Stimulated activated naive CD4-positive, alpha-beta T cell (primary cell): ENCODE measurements at regions not wholly inside any gene's neighbourhood (a gene's known extent, or its start where the extent isn't known, plus 50 kb on each side); places are given as distances from the start of the nearest gene placed in this dataset.
"Not testable (repeated sequence)": the region's sequence is repeated elsewhere in the genome, so short reads cannot be mapped to it uniquely, and the experiment has no call there.

ENCODE experiments used
- DNase-seq, 6 experiments: peaks; one replicate each; lab custom pipeline; 2025; lab: John Stamatoyannopoulos, UW

GRCh38 chr12:131551675-131552491 is 159.0 kb upstream of the SFSWAP start:
- no peak for DNase-seq

GRCh38 chr12:131552492-131552863 is 158.4 kb upstream of the SFSWAP start:
- DNase-seq, result no peak

GRCh38 chr12:131553096-131553777 is 157.7 kb upstream of the SFSWAP start:
- no peak for DNase-seq

GRCh38 chr12:131555197-131555846 is 155.6 kb upstream of the SFSWAP start:
- no peak for DNase-seq

- DNase-seq, result no peak
Observed at GRCh38 chr12:131555866-131556265, 155.0 kb upstream of the SFSWAP start.

- DNase-seq, result no peak
Observed at GRCh38 chr12:131557078-131557709, 153.7 kb upstream of the SFSWAP start.

DNA sequence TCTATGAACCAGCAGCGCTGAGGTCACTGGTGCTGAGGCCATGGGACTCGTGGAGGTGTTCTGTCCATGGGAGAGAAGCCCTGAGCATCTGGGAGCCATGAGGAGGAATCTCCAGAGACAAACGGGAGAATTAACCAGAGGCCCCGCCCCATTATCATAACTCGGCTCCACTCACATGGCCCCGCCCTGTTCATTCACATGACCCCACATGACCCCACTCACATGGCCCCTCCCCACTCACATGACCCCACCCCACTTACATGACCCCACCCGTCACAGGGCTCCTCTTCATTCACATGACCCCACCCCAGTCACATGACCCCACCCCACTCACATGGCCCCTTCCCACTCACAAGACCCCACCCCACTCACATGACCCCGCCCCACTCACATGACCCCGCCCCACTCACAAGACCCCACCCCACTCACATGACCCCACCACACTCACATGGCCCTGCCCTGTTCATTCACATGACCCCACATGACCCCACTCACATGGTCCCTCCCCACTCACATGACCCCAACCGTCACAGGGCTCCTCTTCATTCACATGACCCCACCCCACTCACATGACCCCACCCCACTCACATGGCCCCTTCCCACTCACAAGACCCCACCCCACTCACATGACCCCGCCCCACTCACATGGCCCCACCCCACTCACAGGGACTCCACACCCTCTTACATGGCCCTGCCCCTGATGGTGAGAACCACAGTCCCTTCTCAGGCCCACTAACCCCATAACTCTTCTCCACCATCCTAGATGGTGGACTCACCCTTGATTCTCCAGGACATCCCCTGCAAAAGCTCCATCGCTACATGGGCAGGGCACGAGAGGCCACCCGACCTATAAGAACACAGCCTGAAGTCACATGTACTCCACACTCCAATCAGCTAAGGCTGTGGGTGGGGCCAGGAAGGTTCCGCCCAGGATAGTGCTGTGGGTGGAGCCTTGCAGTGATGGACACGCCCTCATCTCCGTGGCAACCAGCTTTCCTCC is 151.1 kb upstream of the SFSWAP start:
- no peak for DNase-seq

DNA sequence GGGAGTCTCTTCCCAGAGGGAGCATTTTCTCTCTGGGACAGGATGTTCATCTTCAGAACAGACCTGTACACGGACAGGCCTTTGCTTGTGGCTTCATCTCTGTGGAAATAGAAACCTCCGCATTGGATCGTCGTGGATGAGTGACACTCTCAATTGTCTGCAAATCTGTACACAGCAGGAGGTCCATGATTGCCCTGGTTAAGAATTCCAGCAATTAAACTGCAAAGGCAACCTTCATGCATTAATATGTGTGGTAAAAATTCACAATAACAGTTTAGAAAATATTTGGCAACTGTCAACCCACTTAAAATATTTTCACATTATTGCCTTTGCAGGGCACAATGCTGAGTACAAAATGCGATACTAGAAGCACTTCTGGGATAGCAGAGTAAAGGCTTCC is 149.8 kb upstream of the SFSWAP start:
- DNase-seq, result no peak

GRCh38 chr12:131561891-131562684 is 148.8 kb upstream of the SFSWAP start:
- no peak for DNase-seq

GRCh38 chr12:131564138-131564727 is 146.7 kb upstream of the SFSWAP start:
- not testable (repeated sequence) for DNase-seq

DNA sequence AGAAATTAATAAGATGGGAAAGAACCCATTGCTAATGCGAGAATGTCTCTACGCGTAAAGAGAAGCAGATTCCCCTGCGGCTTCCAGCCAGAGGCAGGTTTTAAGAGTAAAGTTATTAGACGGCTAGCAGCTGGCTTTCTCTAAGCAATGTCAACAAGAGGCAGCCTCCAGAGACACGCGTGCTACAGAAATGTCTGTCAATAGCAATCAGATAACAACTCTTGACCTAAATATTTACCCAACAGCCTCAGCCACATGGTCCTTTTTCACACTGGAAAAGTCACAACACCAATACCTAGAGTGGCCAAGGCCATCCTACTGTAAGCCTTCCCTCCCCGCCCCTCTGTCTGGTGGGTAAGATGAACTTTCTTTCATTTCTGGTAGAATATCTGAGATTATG is 146.0 kb upstream of the SFSWAP start:
- no peak for DNase-seq

GRCh38 chr12:131565267-131566015 is 145.4 kb upstream of the SFSWAP start:
- no peak for DNase-seq

GRCh38 chr12:131568336-131568735 is 142.6 kb upstream of the SFSWAP start:
- DNase-seq, result no peak

GRCh38 chr12:131570596-131570995 is 140.3 kb upstream of the SFSWAP start:
- no peak for DNase-seq

DNA sequence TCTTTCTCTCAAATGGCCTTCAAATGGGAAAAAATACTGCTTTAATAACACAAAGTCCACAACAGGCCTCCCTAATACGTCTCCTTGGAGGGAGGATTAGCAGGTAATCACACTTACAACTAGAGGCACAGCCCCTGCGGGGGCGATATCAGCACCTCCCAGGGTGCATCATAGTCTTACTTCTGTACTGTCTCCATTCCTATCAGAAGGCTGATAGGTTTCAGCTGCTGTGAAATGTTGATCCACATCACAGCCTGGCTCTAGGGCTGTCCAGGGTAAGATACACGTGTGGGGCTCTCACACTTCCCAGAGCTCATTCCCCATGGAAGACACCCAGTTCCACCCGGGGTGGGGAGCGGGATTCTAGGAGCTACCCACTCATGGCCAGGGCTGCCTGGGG is 139.1 kb upstream of the SFSWAP start:
- DNase-seq, result no peak

- no peak for DNase-seq
Observed at GRCh38 chr12:131572626-131573025, 138.3 kb upstream of the SFSWAP start.

DNA sequence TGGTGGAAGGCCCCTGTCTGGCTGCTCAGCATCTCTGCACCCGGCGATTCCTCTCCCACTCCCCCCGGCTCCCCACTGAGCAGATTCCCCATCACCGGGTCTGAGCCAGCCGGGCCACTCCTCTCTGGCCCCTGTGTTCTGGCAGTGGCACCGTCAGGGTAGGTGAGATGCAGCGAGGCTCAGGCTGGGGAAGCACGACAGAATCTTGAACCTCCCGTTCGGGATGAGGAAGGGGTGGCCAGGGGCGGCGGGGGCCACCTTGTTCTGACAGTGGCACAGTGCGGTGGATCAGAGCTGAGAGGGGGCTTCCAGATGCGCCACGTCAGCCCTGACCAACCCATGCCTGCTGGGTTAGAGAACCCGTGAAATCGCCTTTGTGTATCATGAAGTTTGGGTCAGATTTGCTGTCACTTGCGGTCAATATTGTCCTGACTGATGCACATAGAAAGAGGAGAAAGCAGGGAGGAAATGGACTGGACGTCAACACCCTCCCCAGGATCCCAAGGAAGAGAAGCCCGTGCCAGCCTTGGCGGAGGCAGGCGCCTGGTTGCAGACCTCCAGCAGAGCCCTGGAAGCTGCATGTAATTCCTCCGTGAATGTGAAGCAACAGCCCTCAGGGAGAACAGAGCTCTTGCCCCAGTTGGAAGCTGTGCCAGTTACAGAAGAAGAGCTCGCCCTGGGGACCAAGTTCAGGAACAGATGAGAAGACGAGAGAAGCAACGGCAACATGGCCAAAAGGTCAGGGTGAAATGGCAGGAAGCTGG is 137.1 kb upstream of the SFSWAP start:
- DNase-seq, result no peak

- DNase-seq, result no peak
Observed at GRCh38 chr12:131574395-131574771, 136.5 kb upstream of the SFSWAP start.

- DNase-seq, result no peak
Observed at GRCh38 chr12:131575371-131575770, 135.5 kb upstream of the SFSWAP start.
